Chondrocyte (in vitro differentiated cells): ENCODE measurements at regions not wholly inside any gene's neighbourhood (a gene's known extent, or its start where the extent isn't known, plus 50 kb on each side); places are given as distances from the start of the nearest gene placed in this dataset.

Experiments used
- DNase-seq: peaks from one replicate; pipeline ENCODE4 v3.0.0; 2021; ENCODE audit warnings: mixed read lengths, low spot score
- H3K27ac Mint-ChIP-seq: one replicate; pipeline ENCODE4 v1.8.0; 2021; ENCODE audit warnings: mild to moderate bottlenecking, moderate library complexity, mixed read lengths; ENCODE audit not compliant: unreplicated experiment
- H3K27me3 Mint-ChIP-seq: 2 replicates; pipeline ENCODE4 v1.8.0; 2021; ENCODE audit warnings: low read depth, mixed read lengths
- H3K36me3 Mint-ChIP-seq: 2 replicates; pipeline ENCODE4 v1.8.0; 2021; ENCODE audit warnings: low read depth, mixed read lengths
- H3K4me1 Mint-ChIP-seq: 2 replicates; pipeline ENCODE4 v1.8.0; 2021; ENCODE audit warnings: low read depth, mild to moderate bottlenecking, mixed read lengths
- H3K4me3 Mint-ChIP-seq: one replicate; pipeline ENCODE4 v1.8.0; 2021; ENCODE audit warnings: mild to moderate bottlenecking, moderate library complexity, mixed read lengths; ENCODE audit not compliant: unreplicated experiment
- H3K9me3 Mint-ChIP-seq: 2 replicates; pipeline ENCODE4 v1.8.0; 2021; ENCODE audit warnings: low read depth, mixed read lengths
- TF ChIP-seq, protein P1 (sequence below): fragments of 200-600 bp; sonication (generic); IDR thresholded peaks from 2 replicates; pipeline ENCODE4 v1.5.0; 2021; ENCODE audit warnings: antibody characterized with exemption, mild to moderate bottlenecking, moderate library complexity

DNA sequence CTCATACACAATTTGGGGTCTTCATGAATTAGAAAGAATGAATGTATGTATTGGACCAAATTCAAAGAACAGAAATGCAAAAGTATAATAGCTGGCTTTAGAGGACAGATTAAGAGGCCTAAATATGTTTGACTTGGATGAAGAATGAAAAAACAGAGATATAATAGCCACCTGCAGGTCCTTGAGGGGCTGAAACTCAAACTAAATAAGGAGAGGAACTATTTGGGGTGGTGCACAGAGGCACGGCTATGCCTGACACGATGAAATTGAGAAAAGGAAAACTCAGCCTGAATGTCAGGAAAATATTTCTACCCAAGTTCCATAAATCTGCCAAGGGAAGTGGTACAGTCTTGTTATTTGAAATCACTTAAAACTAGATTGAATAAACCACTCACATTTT lies 222.9 kb upstream of the DDHD1 start:
- peaks cover 37% of the 10 kb centered on the region for H3K4me1 Mint-ChIP-seq
- no peak for DNase-seq
- no peak overlapping the region for H3K4me3 Mint-ChIP-seq
- H3K36me3 Mint-ChIP-seq, result no peaks in the 10 kb centered on the region
- H3K9me3 Mint-ChIP-seq, result no peaks in the 10 kb centered on the region
- peak overlapping the region; percentile 22 for H3K27ac Mint-ChIP-seq
- TF ChIP-seq, protein P1, sequence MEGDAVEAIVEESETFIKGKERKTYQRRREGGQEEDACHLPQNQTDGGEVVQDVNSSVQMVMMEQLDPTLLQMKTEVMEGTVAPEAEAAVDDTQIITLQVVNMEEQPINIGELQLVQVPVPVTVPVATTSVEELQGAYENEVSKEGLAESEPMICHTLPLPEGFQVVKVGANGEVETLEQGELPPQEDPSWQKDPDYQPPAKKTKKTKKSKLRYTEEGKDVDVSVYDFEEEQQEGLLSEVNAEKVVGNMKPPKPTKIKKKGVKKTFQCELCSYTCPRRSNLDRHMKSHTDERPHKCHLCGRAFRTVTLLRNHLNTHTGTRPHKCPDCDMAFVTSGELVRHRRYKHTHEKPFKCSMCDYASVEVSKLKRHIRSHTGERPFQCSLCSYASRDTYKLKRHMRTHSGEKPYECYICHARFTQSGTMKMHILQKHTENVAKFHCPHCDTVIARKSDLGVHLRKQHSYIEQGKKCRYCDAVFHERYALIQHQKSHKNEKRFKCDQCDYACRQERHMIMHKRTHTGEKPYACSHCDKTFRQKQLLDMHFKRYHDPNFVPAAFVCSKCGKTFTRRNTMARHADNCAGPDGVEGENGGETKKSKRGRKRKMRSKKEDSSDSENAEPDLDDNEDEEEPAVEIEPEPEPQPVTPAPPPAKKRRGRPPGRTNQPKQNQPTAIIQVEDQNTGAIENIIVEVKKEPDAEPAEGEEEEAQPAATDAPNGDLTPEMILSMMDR, result no peak
- no peaks in the 10 kb centered on the region for H3K27me3 Mint-ChIP-seq

DNA sequence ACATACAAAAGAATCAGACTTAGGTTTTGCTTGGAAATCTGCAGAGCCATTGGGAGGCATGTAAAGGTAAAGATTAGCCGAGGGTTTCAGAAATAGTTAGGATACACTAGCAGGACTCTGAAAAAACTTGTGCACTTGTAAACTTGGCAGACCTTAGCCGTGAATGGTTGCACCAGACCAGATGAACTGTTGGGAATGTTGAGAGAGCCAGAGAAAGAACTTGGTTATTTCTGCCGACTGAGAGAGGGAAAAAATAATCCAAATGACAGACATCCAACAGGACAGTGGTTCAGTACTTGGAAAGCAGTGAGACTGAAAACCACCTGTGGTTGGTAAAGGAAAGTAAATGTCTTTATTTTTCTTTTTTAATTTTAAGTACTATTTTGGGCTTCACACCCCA lies 222.5 kb upstream of the DDHD1 start:
- DNase-seq, result no peak
- Mint-ChIP-seq H3K4me3 (no peak overlapping the region), H3K27ac (no peak overlapping the region), H3K27me3 (no peaks in the 10 kb centered on the region), H3K9me3 (no peaks in the 10 kb centered on the region), H3K4me1 (peaks cover 35% of the 10 kb centered on the region), H3K36me3 (no peaks in the 10 kb centered on the region)
- TF ChIP-seq, protein P1, result no peak

DNA sequence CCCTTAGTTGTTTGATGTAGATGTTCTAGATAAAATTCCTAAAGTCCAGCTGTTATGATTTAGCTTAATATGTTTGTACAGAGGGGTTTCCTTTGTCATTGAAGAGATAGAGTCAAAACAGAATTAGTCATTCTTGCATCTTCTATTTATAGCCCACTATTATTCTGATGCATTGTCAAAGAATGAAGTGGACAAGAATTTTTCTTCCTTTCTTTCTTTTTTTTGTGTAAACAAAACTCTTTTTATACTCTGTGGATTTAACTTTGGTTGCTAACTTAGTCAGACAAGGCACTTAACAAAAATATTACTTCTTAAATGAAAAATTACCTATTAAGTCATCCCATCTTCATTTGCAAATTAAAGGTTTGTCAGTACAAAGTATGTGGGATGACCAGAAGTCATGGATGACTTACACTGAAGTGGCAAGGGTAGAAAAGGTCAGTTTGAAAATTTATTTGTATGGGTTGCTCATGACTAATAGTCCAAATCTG lies 215.6 kb upstream of the DDHD1 start:
- Mint-ChIP-seq H3K4me1 (peaks cover 69% of the 10 kb centered on the region), H3K36me3 (no peaks in the 10 kb centered on the region), H3K9me3 (no peaks in the 10 kb centered on the region), H3K4me3 (no peak overlapping the region), H3K27ac (peak overlapping the region; percentile 82), H3K27me3 (no peaks in the 10 kb centered on the region)
- TF ChIP-seq, protein P1, result no peak
- DNase-seq, result no peak

DNA sequence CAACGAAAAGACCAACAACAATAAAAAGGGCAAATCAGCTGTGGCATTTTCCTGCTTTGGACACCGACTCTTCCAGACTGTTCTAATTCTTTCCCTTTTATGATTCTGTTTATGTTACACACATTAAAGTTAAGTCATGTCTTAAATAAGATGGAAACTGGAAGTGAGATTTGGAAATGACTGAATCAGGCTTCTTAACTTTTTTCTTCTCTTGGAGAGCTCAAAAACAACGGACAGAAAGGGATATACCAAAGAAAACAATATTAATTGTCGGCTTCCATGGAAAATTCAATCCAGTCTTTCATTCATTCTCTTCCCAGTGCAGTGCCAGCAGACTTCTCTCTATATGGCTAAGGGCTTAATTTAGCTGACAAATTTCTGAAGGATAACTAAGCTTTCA lies 214.9 kb upstream of the DDHD1 start:
- H3K27ac Mint-ChIP-seq, result peak overlapping the region; percentile 82
- TF ChIP-seq, protein P1, result no peak

DNA sequence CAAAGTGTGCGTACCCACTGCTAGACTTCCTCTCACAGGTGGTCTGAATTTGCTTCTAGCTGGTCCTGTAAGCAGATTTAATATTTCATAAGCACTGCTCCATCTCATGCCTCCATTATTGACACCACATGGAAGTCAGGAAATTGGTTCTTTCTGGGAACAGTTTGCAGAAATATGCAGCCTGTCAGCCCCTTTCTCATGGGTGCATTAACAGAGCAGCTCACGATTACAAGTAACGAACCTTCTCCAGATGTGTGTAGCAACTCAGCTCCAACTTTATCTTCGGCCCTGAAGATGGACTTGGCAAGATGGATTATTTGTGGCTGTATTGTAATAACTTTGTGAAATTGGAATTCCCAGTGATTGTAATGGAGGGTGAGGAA lies 214.5 kb upstream of the DDHD1 start:
- TF ChIP-seq, protein P1, result no peak
- Mint-ChIP-seq H3K36me3 (no peaks in the 10 kb centered on the region), H3K4me1 (peaks cover 63% of the 10 kb centered on the region), H3K27me3 (no peaks in the 10 kb centered on the region), H3K27ac (peak overlapping the region; percentile 82), H3K4me3 (no peak overlapping the region), H3K9me3 (peaks cover 4% of the 10 kb centered on the region)
- no peak for DNase-seq

More for the DNA sequence above, 214.9 kb upstream of the DDHD1 start:
- peaks cover 62% of the 10 kb centered on the region for H3K4me1 Mint-ChIP-seq
- no peak for DNase-seq
- peaks cover 1% of the 10 kb centered on the region for H3K9me3 Mint-ChIP-seq
- H3K36me3 Mint-ChIP-seq, result no peaks in the 10 kb centered on the region
- H3K4me3 Mint-ChIP-seq, result no peak overlapping the region
- H3K27me3 Mint-ChIP-seq, result no peaks in the 10 kb centered on the region
